HG03521 (cell line): ENCODE measurements at regions not wholly inside any gene's neighbourhood (a gene's known extent, or its start where the extent isn't known, plus 50 kb on each side); places are given as distances from the start of the nearest gene placed in this dataset.

Experiments
- ATAC-seq: cut with Tn5 transposase; IDR thresholded peaks from one replicate; pipeline ENCODE4 v1.9.1; 2021; ENCODE audit warnings: mild to moderate bottlenecking, moderate library complexity; ENCODE audit not compliant: unreplicated experiment

DNA sequence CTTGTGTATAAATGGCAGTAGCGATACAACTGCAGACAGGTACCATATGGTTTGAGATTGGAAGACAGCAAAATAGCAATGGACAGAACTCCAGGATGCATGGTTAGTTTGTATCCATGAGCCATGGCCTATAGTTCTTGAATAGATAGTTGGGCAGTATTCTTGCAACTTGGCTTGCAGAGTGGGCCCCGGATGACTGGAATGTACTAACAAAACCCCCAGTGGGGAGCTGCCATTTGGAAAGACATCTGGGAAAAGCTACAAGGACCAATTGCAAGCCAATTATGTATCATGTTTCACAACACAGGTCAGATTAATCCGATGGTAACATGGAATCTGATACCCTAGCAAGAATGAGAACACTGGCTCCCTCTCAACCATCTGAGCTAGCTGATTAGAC is 279.6 kb downstream of the RERGL start:
- no peak for ATAC-seq

DNA sequence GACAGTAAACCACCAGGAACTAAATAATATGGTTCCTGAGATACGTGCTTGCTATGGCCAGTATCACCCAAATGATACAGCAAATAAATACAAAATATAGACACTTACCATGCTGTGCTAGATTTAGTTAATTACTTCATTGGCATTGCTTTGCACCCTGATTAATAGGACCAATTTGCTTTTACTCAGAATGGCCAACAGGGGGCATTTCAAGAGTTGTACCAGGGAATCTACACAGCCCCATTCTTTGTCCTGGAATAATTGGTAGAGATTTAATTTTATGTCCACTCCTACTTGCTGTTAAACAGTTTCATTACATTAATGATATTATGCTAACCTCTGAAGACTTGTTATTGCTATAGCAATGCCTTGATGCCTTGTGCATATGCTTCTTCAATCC is 280.8 kb downstream of the RERGL start:
- ATAC-seq = no peak

DNA sequence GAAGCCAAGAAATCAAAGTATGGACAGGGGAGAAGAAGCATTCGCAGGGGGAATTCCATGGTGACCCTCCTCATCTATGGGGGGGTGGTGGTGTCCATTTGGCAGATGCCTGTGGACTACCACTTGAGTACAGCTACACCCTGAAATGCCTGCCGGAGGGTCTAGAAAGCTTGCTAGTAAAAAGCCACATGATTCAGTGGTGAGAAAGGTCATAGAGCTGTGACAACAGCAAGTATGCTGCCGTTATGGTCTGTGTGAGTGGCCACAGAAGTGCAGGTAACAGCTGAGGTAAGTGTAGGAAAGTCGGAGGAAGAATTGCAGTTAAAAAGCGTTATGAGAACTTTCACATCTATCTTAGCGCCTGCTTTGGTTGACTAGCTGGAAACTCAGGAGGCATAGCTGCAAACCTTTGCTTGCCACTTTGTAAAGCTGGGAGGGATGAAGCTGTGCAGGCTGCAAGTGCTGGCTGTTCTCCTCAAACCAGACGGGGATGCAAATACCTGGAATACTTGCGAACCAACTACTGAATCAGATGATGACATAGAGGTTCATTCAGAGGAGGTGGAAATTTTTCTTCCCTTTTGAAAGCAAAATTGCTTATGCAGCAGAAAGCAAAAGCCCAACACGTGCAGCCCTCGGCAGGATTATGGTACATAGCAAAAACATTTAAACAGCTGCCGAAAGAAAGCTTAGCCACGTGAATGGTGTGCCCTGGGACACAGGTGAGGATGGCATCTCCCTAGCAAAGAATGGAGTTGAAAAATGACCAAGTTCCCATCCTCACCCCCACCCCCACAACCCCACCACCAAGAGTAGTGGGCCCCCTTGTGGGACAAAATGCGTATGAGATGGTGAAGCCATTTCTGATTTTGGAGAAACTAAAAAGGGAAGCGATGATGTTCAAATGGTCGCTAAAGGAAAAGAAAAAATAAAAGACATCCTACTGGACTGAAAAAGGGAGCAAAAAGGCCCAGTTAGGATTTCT is 287.0 kb downstream of the RERGL start:
- ATAC-seq = no peak

DNA sequence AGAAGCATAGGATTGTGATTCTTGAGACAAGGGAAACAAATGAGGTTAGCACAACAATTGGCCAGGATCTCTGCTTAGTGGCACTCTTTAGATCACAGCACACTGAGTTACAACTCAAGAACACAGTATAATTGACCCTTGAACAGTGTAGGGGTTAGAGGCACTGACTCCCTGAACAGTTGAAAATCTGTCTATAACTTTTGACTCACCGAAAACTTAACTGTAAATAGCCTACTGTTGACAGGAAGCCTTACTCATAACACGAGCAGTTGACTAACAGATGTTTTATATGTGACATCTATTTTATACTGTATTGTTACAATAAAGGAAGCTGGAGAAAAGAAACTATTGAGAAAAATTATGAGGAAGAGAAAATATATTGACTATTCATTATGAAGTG is 296.1 kb downstream of the RERGL start:
- ATAC-seq = no peak

DNA sequence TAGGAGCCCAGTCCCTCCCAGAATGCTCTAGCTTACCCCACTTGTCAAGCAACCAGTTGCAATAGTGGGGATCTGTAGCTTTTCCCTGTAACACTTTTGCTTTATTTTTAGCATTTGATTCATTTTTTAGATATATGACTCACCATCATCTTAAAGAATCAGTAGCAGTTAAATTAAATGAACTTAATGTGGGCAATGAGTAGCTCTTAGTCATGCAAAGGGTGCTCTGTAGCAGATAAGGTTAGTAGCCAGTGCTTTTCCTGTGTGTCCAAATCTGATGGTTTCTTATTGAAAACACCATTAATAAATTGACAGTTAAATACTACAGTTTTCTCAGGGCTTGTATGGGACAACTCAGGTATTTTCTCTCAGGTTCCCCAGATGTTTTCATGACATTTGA is 311.8 kb downstream of the RERGL start:
- no peak for ATAC-seq

DNA sequence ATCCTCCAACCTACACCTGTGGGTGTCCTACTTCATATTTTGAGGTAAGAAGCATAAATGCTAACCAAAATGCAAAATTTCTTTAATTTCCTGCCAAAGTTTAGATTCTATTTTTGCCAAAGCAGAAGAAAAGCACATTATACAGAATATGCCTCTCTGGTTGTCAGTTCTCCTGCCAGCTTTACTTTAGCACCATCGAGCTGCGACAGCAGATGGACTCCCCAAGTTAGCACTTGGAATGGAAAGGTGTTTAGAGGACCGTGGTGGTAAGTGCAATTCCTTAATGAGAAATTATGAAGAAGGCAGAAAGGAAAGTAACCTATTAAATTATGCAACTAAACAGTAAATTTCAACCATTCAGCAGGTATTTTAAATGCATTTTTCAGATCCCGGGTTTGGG is 326.6 kb downstream of the RERGL start:
- ATAC-seq = no peak

DNA sequence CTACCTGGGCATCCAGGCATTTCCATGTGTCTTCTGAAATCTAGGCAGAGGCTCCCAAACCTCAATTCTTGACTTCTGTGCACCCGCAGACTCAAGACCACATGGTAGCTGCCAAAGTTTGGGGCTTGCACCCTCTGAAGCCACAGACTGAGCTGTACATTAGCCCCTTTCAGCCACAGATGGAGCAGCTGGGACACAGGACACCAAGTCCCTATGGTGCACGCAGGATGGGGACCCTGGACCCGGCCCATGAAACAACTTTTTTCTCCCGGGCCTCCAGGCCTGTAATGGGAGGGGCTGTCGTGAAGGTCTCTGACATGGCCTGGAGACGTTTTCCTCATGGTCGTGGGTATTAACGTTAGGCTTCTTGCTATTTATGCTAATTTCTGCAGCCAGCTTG is 330.0 kb downstream of the RERGL start:
- ATAC-seq = no peak
